ENCODE measurements at regions not wholly inside any gene's neighbourhood (a gene's known extent, or its start where the extent isn't known, plus 50 kb on each side); places are given as distances from the start of the nearest gene placed in this dataset.

DNA sequence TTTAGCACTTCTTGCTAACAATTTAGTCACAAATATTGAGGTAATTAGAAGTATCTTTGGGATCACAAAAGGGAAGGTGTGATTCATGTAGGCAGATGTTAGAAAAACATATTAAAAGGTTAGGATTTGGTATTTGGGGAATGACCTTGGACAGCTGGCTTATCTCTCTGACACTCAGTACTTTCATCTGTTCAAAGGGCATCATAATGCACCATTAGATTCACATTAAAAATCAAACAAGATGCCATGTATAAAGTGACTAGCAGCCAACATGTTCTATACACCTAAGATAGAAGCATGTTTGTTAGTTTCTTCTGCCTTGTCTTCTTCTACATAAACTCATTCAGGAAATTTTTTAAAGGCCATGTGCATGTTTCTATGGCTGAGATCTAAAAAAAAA lies 56.5 kb upstream of the ESRRG start:
- in situ Hi-C loops (cut with MboI; ENCODE audit: low sequenced_read_pairs): no loop called here

More for the DNA sequence above, 56.5 kb upstream of the ESRRG start:
- Histone ChIP-seq H2AK5ac (ENCODE audit: low read depth, low read length) (no peak overlapping the region), H3K4me3 (ENCODE audit: insufficient read depth, low read depth, low read length) (no peak overlapping the region), H3K9me3 (ENCODE audit: control insufficient read depth, insufficient read depth, low read length) (no peaks in the 10 kb centered on the region), H3K27me3 (ENCODE audit: control insufficient read depth, insufficient read depth, low read length) (no peaks in the 10 kb centered on the region), H2BK20ac (ENCODE audit: low read depth, low read length) (no peak overlapping the region), H3K9ac (ENCODE audit: low read depth, low read length) (no peak overlapping the region), H4K8ac (ENCODE audit: low read depth in 2 of 2, low read length in 2 of 2) (no peak overlapping the region), H3K27ac (ENCODE audit: insufficient read depth, low read length) (no peak overlapping the region), H3K14ac (replicated peaks; ENCODE audit: low read depth, low read length) (no peak overlapping the region), H2AFZ (replicated peaks; ENCODE audit: low read length, poor library complexity) (no peak overlapping the region), H3K4me1 (ENCODE audit: control insufficient read depth, insufficient read depth, low read length) (no peaks in the 10 kb centered on the region), H3K18ac (ENCODE audit: low read depth, low read length) (no peak overlapping the region), H3K56ac (ENCODE audit: extremely low read depth, insufficient read depth, low read length) (no peak overlapping the region), H4K5ac (ENCODE audit: low read depth, low read length) (no peak overlapping the region), H2BK5ac (ENCODE audit: low read depth, low read length, poor library complexity, severe bottlenecking) (no peak overlapping the region), H2BK120ac (ENCODE audit: low read depth, low read length) (no peak overlapping the region), H3K9me1 (ENCODE audit: insufficient read depth, low read length) (no peaks in the 10 kb centered on the region), H3K23ac (ENCODE audit: low read depth, low read length) (no peak overlapping the region), H2AK9ac (replicated peaks; ENCODE audit: low read depth, low read length, poor library complexity) (no peak overlapping the region), H2BK15ac (ENCODE audit: low read depth, low read length) (no peak overlapping the region), H3K36me3 (ENCODE audit: control insufficient read depth, insufficient read depth, low read length) (no peaks in the 10 kb centered on the region), H3K4me2 (ENCODE audit: low read depth, low read length) (no peak overlapping the region), H3K4ac (ENCODE audit: low read depth, low read length) (no peak overlapping the region), H4K91ac (ENCODE audit: insufficient read depth, low read depth, low read length) (no peak overlapping the region), H4K20me1 (ENCODE audit: insufficient read depth, low read length) (no peaks in the 10 kb centered on the region), H3K79me1 (ENCODE audit: low read depth in 1 of 2, low read length in 2 of 2) (no peaks in the 10 kb centered on the region)
- intact Hi-C loops (cut with micrococcal nuclease) (no loop called here), dilution Hi-C loops (cut with HindIII; ENCODE audit: low sequenced_read_pairs, unreplicated experiment) (no loop called here)
- TF ChIP-seq MAFK (IDR thresholded peaks at IDR 0.05; ENCODE audit: low read depth, low read length): no peak
- TF ChIP-seq MXI1 (IDR thresholded peaks at IDR 0.05; ENCODE audit: borderline replicate concordance, low read depth, low read length): no peak
- TF ChIP-seq MAZ (IDR thresholded peaks at IDR 0.05; ENCODE audit: borderline replicate concordance, low read depth, low read length): no peak
- no peak for TF ChIP-seq NFE2L2 (IDR thresholded peaks at IDR 0.05; ENCODE audit: low read depth, low read length)
- no peak for TF ChIP-seq RCOR1 (IDR thresholded peaks at IDR 0.05; ENCODE audit: insufficient replicate concordance, low read length)
- TF ChIP-seq POLR2A (IDR thresholded peaks at IDR 0.05; ENCODE audit: low read depth, low read length): no peak
- no peak for TF ChIP-seq BHLHE40 (IDR thresholded peaks at IDR 0.05; ENCODE audit: low read depth, low read length)
- TF ChIP-seq ELK1 (IDR thresholded peaks at IDR 0.05; ENCODE audit: borderline replicate concordance, low read depth, low read length): no peak
- TF ChIP-seq FOS (IDR thresholded peaks at IDR 0.05; ENCODE audit: low read depth, low read length): no peak
- no peak for TF ChIP-seq RFX5 (IDR thresholded peaks at IDR 0.05; ENCODE audit: low read depth, low read length)
- TF ChIP-seq, protein P1, sequence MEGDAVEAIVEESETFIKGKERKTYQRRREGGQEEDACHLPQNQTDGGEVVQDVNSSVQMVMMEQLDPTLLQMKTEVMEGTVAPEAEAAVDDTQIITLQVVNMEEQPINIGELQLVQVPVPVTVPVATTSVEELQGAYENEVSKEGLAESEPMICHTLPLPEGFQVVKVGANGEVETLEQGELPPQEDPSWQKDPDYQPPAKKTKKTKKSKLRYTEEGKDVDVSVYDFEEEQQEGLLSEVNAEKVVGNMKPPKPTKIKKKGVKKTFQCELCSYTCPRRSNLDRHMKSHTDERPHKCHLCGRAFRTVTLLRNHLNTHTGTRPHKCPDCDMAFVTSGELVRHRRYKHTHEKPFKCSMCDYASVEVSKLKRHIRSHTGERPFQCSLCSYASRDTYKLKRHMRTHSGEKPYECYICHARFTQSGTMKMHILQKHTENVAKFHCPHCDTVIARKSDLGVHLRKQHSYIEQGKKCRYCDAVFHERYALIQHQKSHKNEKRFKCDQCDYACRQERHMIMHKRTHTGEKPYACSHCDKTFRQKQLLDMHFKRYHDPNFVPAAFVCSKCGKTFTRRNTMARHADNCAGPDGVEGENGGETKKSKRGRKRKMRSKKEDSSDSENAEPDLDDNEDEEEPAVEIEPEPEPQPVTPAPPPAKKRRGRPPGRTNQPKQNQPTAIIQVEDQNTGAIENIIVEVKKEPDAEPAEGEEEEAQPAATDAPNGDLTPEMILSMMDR (conservative IDR thresholded peaks at IDR 0.05; ENCODE audit: low read depth, low read length): no peak
- no peak for TF ChIP-seq RAD21 (IDR thresholded peaks at IDR 0.05; ENCODE audit: low read length)
- TF ChIP-seq SMC3 (IDR thresholded peaks at IDR 0.05; ENCODE audit: low read depth, low read length): no peak
- no peak for TF ChIP-seq USF2 (IDR thresholded peaks at IDR 0.05; ENCODE audit: low read depth, low read length)
- TF ChIP-seq CEBPB (IDR thresholded peaks at IDR 0.05; ENCODE audit: low read depth, low read length): no peak
- no peak for TF ChIP-seq CHD1 (IDR thresholded peaks at IDR 0.05; ENCODE audit: low read depth, low read length)
- DNase-seq (no peak), ATAC-seq (ENCODE audit: low read depth) (no peak)
- ChIA-PET CTCF (no interaction called here), POLR2A (ENCODE audit: unreplicated experiment) (no interaction called here)
- BruUV-seq (replicated peaks): no TSS peak

All from IMR-90 (cell line).